Dendritic cell treated with granulocyte-macrophage colony-stimulating factor and Interleukin-4, amounts not matched to agents 40 ng/mL and 50 ng/mL, for 4 days (primary cell): ENCODE measurements at regions not wholly inside any gene's neighbourhood (a gene's known extent, or its start where the extent isn't known, plus 50 kb on each side); places are given as distances from the start of the nearest gene placed in this dataset.
"Not testable (repeated sequence)": the region's sequence is repeated elsewhere in the genome, so short reads cannot be mapped to it uniquely, and the experiment has no call there.

ENCODE experiments used
- H3K27ac Mint-ChIP-seq: one replicate; pipeline ENCODE4 v1.8.0; 2022; ENCODE audit warnings: mild to moderate bottlenecking, mixed read lengths
- H3K27me3 Mint-ChIP-seq: one replicate; pipeline ENCODE4 v1.8.0; 2022; ENCODE audit warnings: mild to moderate bottlenecking, mixed read lengths
- H3K36me3 Mint-ChIP-seq: one replicate; pipeline ENCODE4 v1.8.0; 2022; ENCODE audit warnings: low read depth, mixed read lengths
- H3K4me1 Mint-ChIP-seq: one replicate; pipeline ENCODE4 v1.8.0; 2022; ENCODE audit warnings: low read depth, mixed read lengths
- H3K4me3 Mint-ChIP-seq: one replicate; pipeline ENCODE4 v1.8.0; 2022; ENCODE audit warnings: mild to moderate bottlenecking, moderate library complexity, mixed read lengths
- H3K9me3 Mint-ChIP-seq: one replicate; pipeline ENCODE4 v1.8.0; 2022; ENCODE audit warnings: mixed read lengths
- intact Hi-C: fragments of 100-400 bp; cut with micrococcal nuclease; formaldehyde crosslinking; loops from one replicate; pipeline ENCODE4 v1.15.0; 2022

DNA sequence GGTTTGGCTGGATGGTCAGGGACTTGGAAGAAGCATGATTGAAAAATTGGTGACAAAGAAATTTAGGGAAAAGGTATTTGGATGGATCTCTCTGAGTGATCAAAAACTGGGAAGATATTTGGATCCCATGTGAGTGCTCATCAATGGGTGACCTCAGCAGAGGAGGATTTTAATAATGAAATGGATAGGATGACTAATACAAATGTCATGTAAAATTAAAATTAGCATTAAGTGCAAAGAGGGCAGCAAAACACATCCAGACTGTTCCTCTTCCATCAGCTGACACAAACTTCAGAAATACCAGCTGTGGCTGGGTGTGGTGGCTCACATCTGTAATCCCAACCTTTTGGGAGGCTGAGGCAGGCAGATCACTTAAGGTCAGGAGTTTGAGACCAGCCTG lies 151.7 kb downstream of the THBS2 start:
- Mint-ChIP-seq H3K9me3 (peaks cover 6% of the 10 kb centered on the region), H3K4me1 (no peaks in the 10 kb centered on the region), H3K4me3 (no peak overlapping the region), H3K36me3 (no peaks in the 10 kb centered on the region), H3K27me3 (no peaks in the 10 kb centered on the region), H3K27ac (no peak overlapping the region)
- intact Hi-C loops: no loop called here

DNA sequence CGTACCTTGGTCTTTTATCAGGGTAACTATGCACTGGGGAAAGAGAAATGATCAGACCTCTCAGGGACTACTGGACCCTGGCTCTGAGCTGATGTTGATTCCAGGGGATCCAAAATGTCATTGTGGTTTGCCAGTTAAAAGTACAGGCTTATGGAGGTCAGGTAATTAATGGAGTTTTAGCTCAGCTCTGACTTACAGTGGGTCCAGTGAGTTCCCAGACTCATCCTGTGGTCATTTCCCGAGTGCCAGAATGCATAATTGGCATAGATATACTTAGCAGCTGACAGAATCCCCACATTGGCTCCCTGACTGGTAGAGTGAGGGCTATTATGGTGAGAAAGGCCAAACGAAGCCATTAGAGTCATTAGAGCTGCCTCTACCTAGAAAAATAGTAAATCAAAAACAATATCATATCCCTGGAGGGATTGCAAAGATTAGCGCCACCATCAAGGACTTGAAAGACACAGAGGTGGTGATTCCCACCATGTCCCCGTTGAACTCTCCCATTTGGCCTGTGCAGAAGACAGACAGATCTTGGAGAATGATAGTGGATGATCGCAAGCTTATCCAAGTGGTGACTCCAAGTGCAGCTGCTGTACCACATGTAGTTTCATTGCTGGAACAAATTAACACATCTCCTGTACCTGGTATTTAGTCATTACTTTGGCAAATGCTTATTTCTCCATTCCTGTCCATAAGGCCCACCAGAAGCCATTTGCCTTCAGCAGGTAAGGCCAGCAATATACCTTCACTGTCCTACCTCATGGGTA lies 152.4 kb downstream of the THBS2 start:
- H3K27me3 Mint-ChIP-seq: no peaks in the 10 kb centered on the region

DNA sequence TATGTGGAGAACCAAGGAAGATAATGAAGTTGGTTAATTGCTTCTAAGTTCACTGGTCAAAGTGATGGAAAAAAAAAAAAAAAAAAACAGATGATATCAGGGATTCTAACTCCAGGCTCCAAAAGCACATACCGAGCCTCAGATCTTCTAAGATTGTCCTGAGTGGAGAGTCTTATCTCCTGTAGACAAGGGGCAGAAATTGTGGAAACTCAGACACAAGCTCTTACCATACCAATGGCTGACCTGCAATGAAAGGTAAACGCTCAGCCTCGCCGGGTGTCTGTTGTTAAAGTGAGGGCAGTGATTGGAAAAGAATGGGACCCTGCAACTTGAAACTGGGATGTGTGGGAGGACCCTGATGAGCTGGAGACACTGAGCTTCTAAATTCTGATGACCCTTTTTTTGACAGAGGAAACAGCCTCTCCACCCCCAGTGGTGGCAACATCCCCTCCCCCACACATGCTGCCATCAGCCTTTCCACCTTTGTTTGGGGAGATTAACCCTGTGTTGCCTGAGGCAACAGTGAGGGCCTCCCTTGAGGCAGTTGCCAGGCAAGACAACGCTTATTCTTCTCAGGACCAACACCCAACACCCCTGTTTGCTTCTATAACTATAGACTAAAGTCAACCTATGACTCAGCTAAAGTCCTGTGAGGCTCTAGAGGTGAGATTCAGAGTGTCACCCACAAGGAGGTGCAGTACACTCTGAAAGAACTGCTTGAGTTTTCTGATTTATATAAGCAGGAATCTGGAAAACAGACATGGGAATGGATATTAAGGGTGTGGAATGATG lies 154.0 kb downstream of the THBS2 start:
- intact Hi-C loops: no loop called here
- H3K4me1 Mint-ChIP-seq: no peaks in the 10 kb centered on the region

More for the DNA sequence above, 152.4 kb downstream of the THBS2 start:
- H3K36me3 Mint-ChIP-seq: no peaks in the 10 kb centered on the region
- no peak overlapping the region for H3K27ac Mint-ChIP-seq
- intact Hi-C loops: no loop called here
- H3K4me3 Mint-ChIP-seq: no peak overlapping the region
- H3K9me3 Mint-ChIP-seq: no peaks in the 10 kb centered on the region
- H3K4me1 Mint-ChIP-seq: no peaks in the 10 kb centered on the region

DNA sequence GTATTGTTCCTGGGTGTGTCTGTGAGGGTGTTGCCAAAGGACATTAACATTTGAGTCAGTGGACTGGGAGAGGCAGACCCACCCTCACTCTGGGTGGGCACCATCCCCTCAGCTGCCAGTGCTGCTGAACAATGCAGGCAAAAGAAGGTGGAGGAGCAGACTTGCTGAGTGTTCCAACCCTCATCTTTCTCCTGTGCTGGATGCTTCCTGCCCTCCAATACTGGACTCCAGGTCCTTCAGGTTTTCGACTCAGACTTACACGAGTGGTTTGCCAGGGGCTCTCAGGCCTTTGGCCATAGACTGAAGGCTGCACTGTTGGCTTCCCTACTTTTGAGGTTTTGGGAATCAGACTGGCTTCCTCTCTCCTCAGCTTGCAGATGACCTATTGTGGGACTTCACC lies 155.0 kb downstream of the THBS2 start:
- H3K27ac Mint-ChIP-seq, H3K4me1 Mint-ChIP-seq, H3K27me3 Mint-ChIP-seq, H3K36me3 Mint-ChIP-seq, intact Hi-C loops, H3K4me3 Mint-ChIP-seq, H3K9me3 Mint-ChIP-seq: not testable (repeated sequence)

More for the DNA sequence above, 154.0 kb downstream of the THBS2 start:
- Mint-ChIP-seq H3K36me3 (no peaks in the 10 kb centered on the region), H3K4me3 (no peak overlapping the region), H3K27me3 (no peaks in the 10 kb centered on the region), H3K27ac (no peak overlapping the region), H3K9me3 (no peaks in the 10 kb centered on the region)

DNA sequence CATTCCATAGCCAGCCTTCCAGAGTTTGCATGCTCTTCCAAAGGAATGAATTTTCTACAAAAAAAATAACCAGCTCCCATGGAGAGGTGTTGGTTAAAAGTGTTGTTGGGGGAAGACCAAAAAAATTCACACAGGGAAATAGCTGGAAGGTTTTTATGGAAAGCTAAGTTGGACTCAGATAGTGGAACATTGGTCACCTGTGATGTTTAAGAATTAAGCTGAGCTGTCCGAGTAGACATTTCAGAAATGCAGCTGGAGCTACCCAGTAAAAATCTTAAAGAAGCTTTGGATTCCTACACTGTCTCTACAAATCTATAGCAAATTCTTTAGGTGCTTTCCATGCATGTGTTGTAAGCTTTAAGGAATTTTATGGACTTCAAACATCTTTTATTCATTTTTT lies 155.5 kb downstream of the THBS2 start:
- no peaks in the 10 kb centered on the region for H3K36me3 Mint-ChIP-seq

DNA sequence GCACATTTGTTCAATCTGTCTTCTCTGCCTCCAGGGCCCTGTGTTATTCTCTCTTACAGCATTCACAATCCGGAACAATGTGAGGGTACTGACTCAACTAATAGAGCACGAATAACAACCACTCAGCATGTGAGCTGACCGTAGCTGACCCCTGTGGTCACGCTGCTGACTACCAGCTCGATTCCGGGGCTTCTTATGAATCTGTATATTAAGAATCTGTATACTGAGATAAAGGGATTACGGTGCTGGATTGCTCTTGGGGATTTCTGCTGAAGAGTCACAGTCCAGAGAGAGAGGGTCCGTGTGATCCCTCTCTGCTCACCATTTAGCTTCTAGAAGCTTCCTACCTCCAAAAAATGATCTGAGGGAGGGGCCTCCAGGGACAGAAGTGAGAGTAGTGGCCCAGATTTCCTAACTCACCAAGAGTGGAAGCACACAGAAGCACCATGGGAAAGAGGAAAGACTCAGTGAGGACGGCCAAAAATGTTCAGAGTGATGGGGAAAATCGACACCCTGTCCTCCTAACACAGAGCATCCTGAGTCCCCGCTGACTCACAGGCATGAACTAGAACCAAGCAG lies 156.2 kb downstream of the THBS2 start:
- no peaks in the 10 kb centered on the region for H3K36me3 Mint-ChIP-seq
- H3K4me1 Mint-ChIP-seq: no peaks in the 10 kb centered on the region
- no peak overlapping the region for H3K27ac Mint-ChIP-seq
- peaks cover 14% of the 10 kb centered on the region for H3K9me3 Mint-ChIP-seq
- H3K27me3 Mint-ChIP-seq: no peaks in the 10 kb centered on the region
- intact Hi-C loops: no loop called here
- H3K4me3 Mint-ChIP-seq: no peak overlapping the region

More for the DNA sequence above, 155.5 kb downstream of the THBS2 start:
- intact Hi-C loops: no loop called here
- H3K4me3 Mint-ChIP-seq: no peak overlapping the region
- no peaks in the 10 kb centered on the region for H3K27me3 Mint-ChIP-seq
- H3K4me1 Mint-ChIP-seq: no peaks in the 10 kb centered on the region
- peaks cover 13% of the 10 kb centered on the region for H3K9me3 Mint-ChIP-seq
- H3K27ac Mint-ChIP-seq: no peak overlapping the region

DNA sequence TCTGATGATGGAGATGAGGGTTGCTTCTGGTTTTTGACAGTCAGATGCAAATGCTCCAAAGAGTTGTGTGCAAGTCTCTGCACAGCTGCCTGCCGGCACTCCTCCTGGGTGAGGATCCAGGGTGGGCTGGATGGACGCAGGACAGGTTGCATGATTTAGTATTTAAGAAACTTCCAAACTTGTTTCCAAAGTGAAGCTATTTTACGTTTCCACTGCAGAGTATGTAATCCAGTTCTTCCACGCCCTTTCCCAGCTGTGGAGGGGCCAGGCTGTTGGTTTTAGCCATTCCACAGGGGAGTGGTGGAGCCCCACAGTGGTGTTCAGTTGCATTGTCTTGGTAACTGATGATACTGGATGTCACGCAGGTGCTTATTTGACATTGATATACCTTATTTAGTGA lies 157.3 kb downstream of the THBS2 start:
- no peak overlapping the region for H3K27ac Mint-ChIP-seq
- intact Hi-C loops: no loop called here
- no peaks in the 10 kb centered on the region for H3K27me3 Mint-ChIP-seq
- H3K36me3 Mint-ChIP-seq: no peaks in the 10 kb centered on the region
- no peaks in the 10 kb centered on the region for H3K4me1 Mint-ChIP-seq
- H3K9me3 Mint-ChIP-seq: peaks cover 25% of the 10 kb centered on the region
- no peak overlapping the region for H3K4me3 Mint-ChIP-seq

DNA sequence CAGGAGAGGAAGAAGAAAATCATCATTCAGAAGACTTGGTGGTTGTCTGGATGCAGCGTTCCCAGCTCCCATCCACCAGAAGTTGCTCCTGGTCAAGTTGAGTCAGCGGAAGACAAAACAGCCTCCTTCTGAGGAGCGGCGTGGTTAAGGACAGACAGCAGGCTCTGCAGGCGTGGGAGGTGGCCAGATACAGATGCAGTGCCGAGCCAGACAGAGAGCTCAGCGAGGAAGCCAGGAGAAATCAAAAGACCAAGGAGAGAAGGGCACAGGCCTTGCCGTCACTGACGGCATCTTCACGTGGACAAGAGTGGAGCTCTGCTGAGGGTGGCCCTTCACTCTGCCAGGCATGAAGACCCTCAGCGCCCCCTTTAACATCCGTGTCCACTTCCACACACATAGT lies 158.5 kb downstream of the THBS2 start:
- Mint-ChIP-seq H3K4me3 (no peak overlapping the region), H3K27ac (no peak overlapping the region), H3K9me3 (peaks cover 37% of the 10 kb centered on the region), H3K4me1 (no peaks in the 10 kb centered on the region), H3K36me3 (no peaks in the 10 kb centered on the region), H3K27me3 (no peaks in the 10 kb centered on the region)
- intact Hi-C loops: no loop called here

DNA sequence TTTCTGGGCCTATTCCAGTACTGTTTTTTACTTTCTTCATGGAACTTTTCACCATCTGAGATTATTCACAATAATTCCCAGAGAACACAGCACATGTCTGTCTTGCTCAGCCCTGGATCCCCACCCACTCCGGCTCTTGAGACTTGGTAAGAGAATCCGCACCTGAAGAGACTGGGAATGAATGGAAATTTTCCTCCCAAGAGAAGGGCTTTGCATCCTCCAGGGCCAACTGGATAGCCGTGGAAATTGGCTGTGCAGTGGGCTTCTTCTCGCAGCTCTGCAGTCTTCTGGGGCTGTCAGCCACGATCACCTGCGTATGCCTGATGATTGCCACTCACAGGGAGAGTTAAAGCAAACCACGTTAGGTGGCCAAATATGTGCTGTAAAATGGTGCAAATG lies 159.1 kb downstream of the THBS2 start:
- intact Hi-C loops: no loop called here
- peaks cover 43% of the 10 kb centered on the region for H3K9me3 Mint-ChIP-seq
- no peaks in the 10 kb centered on the region for H3K4me1 Mint-ChIP-seq
- H3K36me3 Mint-ChIP-seq: no peaks in the 10 kb centered on the region
- no peaks in the 10 kb centered on the region for H3K27me3 Mint-ChIP-seq
- H3K27ac Mint-ChIP-seq: no peak overlapping the region
- H3K4me3 Mint-ChIP-seq: no peak overlapping the region

DNA sequence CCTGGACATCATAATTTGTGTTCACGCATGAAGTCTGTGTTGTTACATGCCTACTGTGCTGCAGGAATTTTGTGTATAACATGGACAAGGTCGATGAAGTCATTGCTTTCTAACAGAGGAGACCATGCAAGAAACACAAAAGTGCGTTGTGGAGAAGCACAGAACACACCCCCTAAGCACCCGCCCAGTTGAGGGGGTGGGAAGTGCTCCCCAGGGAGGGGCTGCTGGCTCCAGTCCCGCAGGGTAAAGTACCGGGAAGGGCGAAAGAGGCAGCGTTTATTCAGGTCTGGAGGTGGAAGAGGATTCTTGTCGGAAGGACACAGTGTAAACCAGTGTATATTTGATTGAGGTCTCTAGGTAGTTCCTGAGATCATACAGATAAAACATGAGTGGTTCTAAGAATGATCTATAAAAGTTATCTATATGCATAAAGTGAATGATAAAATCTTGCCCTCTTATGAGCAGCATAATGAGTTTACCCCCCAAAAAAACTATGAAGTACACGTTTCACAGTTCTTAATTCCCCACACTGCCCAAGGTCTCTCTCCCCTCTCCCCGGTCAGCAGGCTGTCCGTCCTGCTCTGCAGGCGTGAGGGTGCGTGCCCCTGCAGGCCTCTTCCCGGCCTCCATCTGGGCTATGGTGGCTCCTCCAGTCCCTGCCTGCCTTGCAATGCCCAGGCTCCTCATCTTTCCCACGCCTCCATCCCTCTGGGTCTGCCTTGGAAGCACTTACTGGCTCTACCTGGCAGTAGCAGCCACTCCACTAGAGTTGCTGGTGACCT lies 159.7 kb downstream of the THBS2 start:
- H3K9me3 Mint-ChIP-seq: peaks cover 48% of the 10 kb centered on the region
- no peaks in the 10 kb centered on the region for H3K36me3 Mint-ChIP-seq
- intact Hi-C loops: no loop called here
- no peaks in the 10 kb centered on the region for H3K27me3 Mint-ChIP-seq
- H3K27ac Mint-ChIP-seq: no peak overlapping the region
- H3K4me3 Mint-ChIP-seq: no peak overlapping the region
- no peaks in the 10 kb centered on the region for H3K4me1 Mint-ChIP-seq

DNA sequence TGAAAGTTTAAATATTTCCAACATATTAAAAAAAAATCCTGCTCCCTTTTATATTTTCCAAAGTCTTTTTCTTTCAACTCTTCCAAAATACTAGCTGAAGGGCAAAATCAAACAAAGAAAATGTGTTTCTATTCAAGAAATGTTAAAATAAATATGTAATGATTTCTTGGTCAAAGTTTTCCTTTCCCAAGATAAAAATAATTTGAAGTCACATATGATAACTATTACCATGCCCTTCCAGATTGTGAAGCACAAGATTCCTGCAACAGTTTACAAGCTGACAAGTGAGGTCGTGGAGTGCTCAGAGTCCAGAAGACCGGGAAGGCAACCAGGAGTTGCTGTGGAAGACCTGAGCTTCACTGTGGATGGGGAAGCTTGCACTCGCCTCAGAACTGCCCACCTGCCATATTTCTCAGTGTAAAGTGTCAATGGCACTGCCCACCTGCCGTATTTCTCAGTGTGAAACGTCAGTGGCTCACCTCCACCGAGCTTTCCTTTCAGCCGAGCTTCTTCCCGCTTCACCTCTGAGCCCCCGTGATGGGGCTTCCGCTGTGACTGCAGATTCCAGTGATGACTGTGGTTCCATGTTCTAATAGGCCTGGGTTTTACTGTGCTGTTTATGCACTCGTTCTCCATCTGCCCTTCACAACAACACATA lies 160.5 kb downstream of the THBS2 start:
- Mint-ChIP-seq H3K9me3 (peaks cover 52% of the 10 kb centered on the region), H3K27ac (no peak overlapping the region), H3K36me3 (no peaks in the 10 kb centered on the region), H3K27me3 (no peaks in the 10 kb centered on the region), H3K4me3 (no peak overlapping the region), H3K4me1 (no peaks in the 10 kb centered on the region)
- intact Hi-C loops: no loop called here

DNA sequence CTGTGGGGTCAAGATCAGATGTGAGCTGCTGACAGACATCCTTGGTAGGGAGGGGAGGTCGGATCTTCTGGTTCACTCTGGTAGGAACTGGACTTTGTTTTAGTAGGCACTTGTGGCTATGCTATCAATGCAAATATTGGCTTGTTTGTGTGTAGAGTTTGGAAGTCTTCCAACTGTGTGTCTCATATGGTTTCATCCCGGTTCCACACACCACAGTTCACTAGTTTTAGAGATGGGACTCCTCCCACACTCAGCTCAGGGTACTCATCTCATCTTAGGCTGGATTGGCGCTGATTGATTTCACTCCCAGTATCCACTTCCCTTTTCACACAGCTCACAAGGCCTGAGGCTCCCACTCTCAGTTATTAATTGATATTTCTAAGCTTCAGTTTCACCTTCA lies 161.3 kb downstream of the THBS2 start:
- Mint-ChIP-seq H3K36me3 (no peaks in the 10 kb centered on the region), H3K27ac (no peak overlapping the region), H3K9me3 (peaks cover 52% of the 10 kb centered on the region), H3K27me3 (no peaks in the 10 kb centered on the region), H3K4me1 (no peaks in the 10 kb centered on the region), H3K4me3 (no peak overlapping the region)
- intact Hi-C loops: no loop called here

DNA sequence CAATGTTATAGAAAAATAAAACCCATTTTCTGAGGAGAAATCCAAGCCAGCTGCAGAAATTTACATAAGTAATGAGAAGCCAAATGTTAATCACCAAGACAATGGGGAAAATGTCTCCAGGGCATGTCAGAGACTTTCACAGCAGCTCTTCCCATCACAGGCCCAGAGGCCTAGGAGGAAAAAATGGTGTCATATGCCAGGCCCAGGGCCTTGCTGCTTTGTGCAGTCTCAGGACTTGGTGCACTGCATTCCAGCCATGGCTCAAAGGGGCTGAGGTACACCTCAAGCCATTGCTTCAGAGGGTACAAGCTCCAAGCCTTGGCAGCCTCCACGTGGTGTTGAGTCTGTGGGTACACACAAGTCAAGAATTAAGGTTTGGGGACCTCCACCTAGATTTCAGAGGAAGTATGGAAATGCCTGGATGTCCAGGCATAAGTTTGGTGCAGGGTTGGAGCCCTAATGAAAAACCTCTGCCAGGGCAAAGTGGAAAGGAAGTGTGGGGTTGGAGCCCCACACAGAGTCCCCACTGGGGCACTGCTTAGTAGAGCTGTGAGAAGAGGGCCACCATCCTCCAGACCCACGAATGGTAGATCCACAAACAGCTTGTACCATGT lies 163.0 kb downstream of the THBS2 start:
- intact Hi-C loops, H3K27me3 Mint-ChIP-seq, H3K4me3 Mint-ChIP-seq, H3K4me1 Mint-ChIP-seq, H3K27ac Mint-ChIP-seq, H3K36me3 Mint-ChIP-seq: not testable (repeated sequence)
- peaks cover 52% of the 10 kb centered on the region for H3K9me3 Mint-ChIP-seq
